Heart right ventricle (tissue), 16 donors: ENCODE measurements at regions not wholly inside any gene's neighbourhood (a gene's known extent, or its start where the extent isn't known, plus 50 kb on each side); places are given as distances from the start of the nearest gene placed in this dataset.

Experiments
- ATAC-seq, 8 donors: fragments of 200-7000 bp; cut with Tn5 transposase; one replicate each; pipeline ENCODE4 v1.9.1; 2020; ENCODE audit warnings: mild to moderate bottlenecking in 8 of 8, moderate library complexity in 8 of 8, moderate number of reproducible peaks in 1 of 8
- DNase-seq, 2 donors: peaks; one replicate each; pipeline ENCODE4 v3.0.0-alpha.2; 2020
- H3K27ac ChIP-seq, 10 donors: fragments of 200-600 bp; sonication (generic) in 2 of 10; one replicate each; pipeline versions ENCODE4 v1.5.0 to v1.8.0; 2020 to 2022; ENCODE audit warnings: mild to moderate bottlenecking in 3 of 10
- H3K27me3 ChIP-seq, 7 donors: fragments of 200-600 bp; one replicate each; pipeline ENCODE4 v1.8.0; 2021 to 2022; ENCODE audit warnings: mild to moderate bottlenecking in 2 of 7
- H3K36me3 ChIP-seq, 9 donors: fragments of 200-600 bp; sonication (generic) in 1 of 9; one replicate each; pipeline versions ENCODE4 v1.5.0 to v1.8.0; 2020 to 2022; ENCODE audit warnings: mild to moderate bottlenecking in 2 of 9
- H3K4me1 ChIP-seq, 9 donors: fragments of 200-600 bp; sonication (generic) in 1 of 9; one replicate each; pipeline versions ENCODE4 v1.5.0 to v1.8.0; 2020 to 2022; ENCODE audit warnings: mild to moderate bottlenecking in 4 of 9
- H3K4me3 ChIP-seq, 10 donors: fragments of 200-600 bp; sonication (generic) in 2 of 10; one replicate each; pipeline versions ENCODE4 v1.5.0 to v1.8.0; 2020 to 2022; ENCODE audit warnings: mild to moderate bottlenecking in 7 of 10, moderate library complexity in 2 of 10
- H3K9me3 ChIP-seq, 11 donors: fragments of 200-600 bp in 10 of 11; sonication (generic) in 2 of 11; one replicate each; pipeline versions ENCODE4 v1.5.0 to v1.8.0; 2013 to 2022; ENCODE audit warnings: mild to moderate bottlenecking in 2 of 11, control low read depth in 1 of 11, moderate library complexity in 1 of 11
- WGBS, 2 donors: extraction: QIAGEN DNeasy Blood & Tissue Kit; methylation state at CpG; one replicate each; pipeline ENCODE4 v1.1.7; 2013; ENCODE audit warnings: inconsistent platforms in 1 of 2; 5-methylcytosine and 5-hydroxymethylcytosine counted together
- intact Hi-C, 10 donors: fragments of 100-400 bp; cut with DNase I; formaldehyde crosslinking; loops; one replicate each; pipeline versions ENCODE4 v1.11.1 to v1.14.2; 2022
- TF ChIP-seq, protein P1 (sequence below), 9 donors: fragments of 200-600 bp; sonication (generic) in 2 of 9; IDR thresholded peaks; one replicate each; pipeline versions ENCODE4 v1.5.0 to v1.8.0; 2021 to 2022; ENCODE audit warnings: antibody characterized with exemption in 9 of 9, mild to moderate bottlenecking in 5 of 9, moderate library complexity in 1 of 9
- donor health status: Arrhythmogenic right ventricular cardiomyopathy.
- donor health status: ischemic (EF 13 %, LVEDD 7.1; RV severe dilation, severe dysfunction).
- donor health status: healthy with polysubstance abuse.
- donor health status: DM: no; HTN: yes; CAD: no.
- donor health status: DM: no; HTN: no; CAD: no.
- donor health status: ischemic (EF 25% LVEDD 6.9; RV normal size, moderate dysfunction).
- donor health status: ischemic (EF 25% LVEDD 5.7; RV mildly dilated, moderate dysfunction).
- donor health status: healthy.
- donor health status: DM: yes; HTN: yes; CAD: no.
- donor health status: Ischemic cardiomyopathy.
- donor health status: ischemic (EF 35%, LVEDD 5.7; RV mildly dilated, moderate dysfunction).
- donor health status: nonischemic (EF 11% LVEDD 7.7; RV severe dilation, severe dysfunction).
- donor health status: DM: yes; HTN: yes; CAD: no.
- donor health status: PGD.
- donor health status: ischemic (EF 29% LVEDD 5.4; RV normal size, mild dysfunction).
- donor health status: nonischemic (EF 23%, LVEDD 6.1; RV moderate dilation, normal function).

- 93 to 95% methylated on average over 5 of the region's 5 CpGs for WGBS, 2 donors
Measured at GRCh38 chr1:232687728-232688127, 57.8 kb upstream of the SIPA1L2 start.

GRCh38 chr1:232688398-232688797 lies 58.5 kb upstream of the SIPA1L2 start:
- no peak overlapping the region for H3K27ac ChIP-seq
- no peak for ATAC-seq
- TF ChIP-seq, protein P1, sequence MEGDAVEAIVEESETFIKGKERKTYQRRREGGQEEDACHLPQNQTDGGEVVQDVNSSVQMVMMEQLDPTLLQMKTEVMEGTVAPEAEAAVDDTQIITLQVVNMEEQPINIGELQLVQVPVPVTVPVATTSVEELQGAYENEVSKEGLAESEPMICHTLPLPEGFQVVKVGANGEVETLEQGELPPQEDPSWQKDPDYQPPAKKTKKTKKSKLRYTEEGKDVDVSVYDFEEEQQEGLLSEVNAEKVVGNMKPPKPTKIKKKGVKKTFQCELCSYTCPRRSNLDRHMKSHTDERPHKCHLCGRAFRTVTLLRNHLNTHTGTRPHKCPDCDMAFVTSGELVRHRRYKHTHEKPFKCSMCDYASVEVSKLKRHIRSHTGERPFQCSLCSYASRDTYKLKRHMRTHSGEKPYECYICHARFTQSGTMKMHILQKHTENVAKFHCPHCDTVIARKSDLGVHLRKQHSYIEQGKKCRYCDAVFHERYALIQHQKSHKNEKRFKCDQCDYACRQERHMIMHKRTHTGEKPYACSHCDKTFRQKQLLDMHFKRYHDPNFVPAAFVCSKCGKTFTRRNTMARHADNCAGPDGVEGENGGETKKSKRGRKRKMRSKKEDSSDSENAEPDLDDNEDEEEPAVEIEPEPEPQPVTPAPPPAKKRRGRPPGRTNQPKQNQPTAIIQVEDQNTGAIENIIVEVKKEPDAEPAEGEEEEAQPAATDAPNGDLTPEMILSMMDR (IDR thresholded peaks at IDR 0.05) = no peak
- H3K9me3 ChIP-seq = no peaks in the 10 kb centered on the region
- WGBS, 2 donors = 96% methylated on average over 2 of the region's 2 CpGs
- no peaks in the 10 kb centered on the region for H3K36me3 ChIP-seq
- H3K4me1 ChIP-seq = peaks cover 0 to 23% (median 0%) of the 10 kb centered on the region in 9 donors
- no peaks in the 10 kb centered on the region for H3K27me3 ChIP-seq
- no peak for DNase-seq
- H3K4me3 ChIP-seq = no peak overlapping the region
- intact Hi-C loops = no loop called here

More at GRCh38 chr1:232687728-232688127, 57.8 kb upstream of the SIPA1L2 start:
- no peaks in the 10 kb centered on the region for H3K36me3 ChIP-seq
- TF ChIP-seq, protein P1 (IDR thresholded peaks at IDR 0.05) = no peak
- peaks cover 0 to 23% (median 0%) of the 10 kb centered on the region in 9 donors for H3K4me1 ChIP-seq
- H3K9me3 ChIP-seq = no peaks in the 10 kb centered on the region
- H3K4me3 ChIP-seq = no peak overlapping the region
- H3K27ac ChIP-seq = no peak overlapping the region
- intact Hi-C loops = no loop called here
- DNase-seq (no peak), ATAC-seq (no peak)
- H3K27me3 ChIP-seq = no peaks in the 10 kb centered on the region

GRCh38 chr1:232689711-232690110 lies 59.8 kb upstream of the SIPA1L2 start:
- TF ChIP-seq, protein P1 (IDR thresholded peaks at IDR 0.05) = no peak
- H3K27me3 ChIP-seq = peaks cover 0 to 4% (median 0%) of the 10 kb centered on the region in 7 donors
- H3K27ac ChIP-seq = peak overlapping the region in 4 of 10 donors; percentile 19 to 69 (median 36)
- WGBS, 2 donors = 55 to 67% methylated on average over 3 of the region's 3 CpGs
- intact Hi-C loops = no loop called here
- no peak overlapping the region for H3K4me3 ChIP-seq
- H3K9me3 ChIP-seq = no peaks in the 10 kb centered on the region
- no peak for DNase-seq
- no peaks in the 10 kb centered on the region for H3K36me3 ChIP-seq
- peaks cover 0 to 19% (median 0%) of the 10 kb centered on the region in 9 donors for H3K4me1 ChIP-seq
- no peak for ATAC-seq

GRCh38 chr1:232690285-232690935 lies 60.5 kb upstream of the SIPA1L2 start:
- peaks cover 0 to 17% (median 0%) of the 10 kb centered on the region in 9 donors for H3K4me1 ChIP-seq
- intact Hi-C loops = no loop called here
- peak overlapping the region in 5 of 10 donors; percentile 19 to 69 (median 34) for H3K27ac ChIP-seq

More at GRCh38 chr1:232690285-232690935, 60.5 kb upstream of the SIPA1L2 start:
- TF ChIP-seq, protein P1 (IDR thresholded peaks at IDR 0.05) = no peak
- 60 to 69% methylated on average over 8 of the region's 8 CpGs for WGBS, 2 donors
- H3K27me3 ChIP-seq = peaks cover 0 to 4% (median 0%) of the 10 kb centered on the region in 7 donors
- H3K4me3 ChIP-seq = peak overlapping the region in 1 of 10 donors; percentile 3
- ATAC-seq = peak in 5 of 8 donors; percentile 30 to 78 (median 70)
- no peaks in the 10 kb centered on the region for H3K9me3 ChIP-seq
- peak in 1 of 2 donors; percentile 22 for DNase-seq
- no peaks in the 10 kb centered on the region for H3K36me3 ChIP-seq
